Peyer's patch (tissue), 4 donors: ENCODE measurements at regions not wholly inside any gene's neighbourhood (a gene's known extent, or its start where the extent isn't known, plus 50 kb on each side); places are given as distances from the start of the nearest gene placed in this dataset.

Experiments
- DNase-seq, 3 donors: peaks; one replicate each; pipeline ENCODE4 v3.0.0-alpha.2; 2017 to 2019
- H3K27ac ChIP-seq, 4 donors: fragments of 200-600 bp; sonication (generic); one replicate each; pipeline ENCODE4 v1.5.1; 2016 to 2019
- H3K27me3 ChIP-seq, 2 donors: fragments of 200-600 bp; sonication (generic); one replicate each; pipeline ENCODE4 v1.5.1; 2019
- H3K36me3 ChIP-seq, 3 donors: fragments of 200-600 bp; sonication (generic); one replicate each; pipeline ENCODE4 v1.5.1; 2016 to 2019
- H3K4me1 ChIP-seq, 4 donors: fragments of 200-600 bp; sonication (generic); one replicate each; pipeline ENCODE4 v1.5.1; 2016 to 2019
- H3K4me3 ChIP-seq, 4 donors: fragments of 200-600 bp; sonication (generic); 1 replicate in 3 of 4; 2 replicates in 1 of 4; pipeline ENCODE4 v1.5.1; 2016 to 2019; ENCODE audit warnings: mild to moderate bottlenecking in 1 of 4
- H3K9me3 ChIP-seq, 4 donors: fragments of 200-600 bp; sonication (generic); one replicate each; pipeline ENCODE4 v1.5.1; 2016 to 2019; ENCODE audit warnings: mild to moderate bottlenecking in 1 of 4
- CTCF ChIP-seq, 6 experiments: fragments of 450-650 bp in 4 of 6; fragments of 200-600 bp in 2 of 6; sonication (generic) in 1 of 6; IDR thresholded peaks; one replicate each; pipeline ENCODE4 v1.5.1; 2017 to 2019; ENCODE audit warnings: antibody characterized with exemption in 6 of 6, mild to moderate bottlenecking in 3 of 6, moderate library complexity in 1 of 6
- POLR2A ChIP-seq, 2 donors: fragments of 450-650 bp; IDR thresholded peaks; one replicate each; pipeline ENCODE4 v1.5.1; 2017; ENCODE audit warnings: antibody characterized with exemption in 2 of 2, mild to moderate bottlenecking in 2 of 2, moderate library complexity in 2 of 2

- H3K27me3 ChIP-seq = no peaks in the 10 kb centered on the region
- no peaks in the 10 kb centered on the region for H3K36me3 ChIP-seq
- peak in 1 of 3 donors; percentile 70 for DNase-seq
- no peak for TF ChIP-seq POLR2A (IDR thresholded peaks at IDR 0.05)
- no peak for TF ChIP-seq CTCF (IDR thresholded peaks at IDR 0.05)
- peak overlapping the region; percentile 15 to 45 (median 28) for H3K4me3 ChIP-seq
- H3K4me1 ChIP-seq = peaks cover 0 to 67% (median 15%) of the 10 kb centered on the region in 4 donors
- H3K9me3 ChIP-seq = no peaks in the 10 kb centered on the region
- peak overlapping the region; percentile 77 to 97 (median 88) for H3K27ac ChIP-seq
These were observed 50.0 kb downstream of the NCOR2 start for GRCh38 chr12:124517260-124518050.

- peak overlapping the region; percentile 77 to 97 (median 88) for H3K27ac ChIP-seq
- H3K27me3 ChIP-seq = no peaks in the 10 kb centered on the region
- H3K4me3 ChIP-seq = peak overlapping the region in 3 of 4 donors; percentile 16 to 45 (median 40)
- DNase-seq = no peak
- H3K4me1 ChIP-seq = peaks cover 0 to 71% (median 15%) of the 10 kb centered on the region in 4 donors
- TF ChIP-seq CTCF (IDR thresholded peaks at IDR 0.05) (no peak), POLR2A (IDR thresholded peaks at IDR 0.05) (no peak)
- no peaks in the 10 kb centered on the region for H3K36me3 ChIP-seq
- no peaks in the 10 kb centered on the region for H3K9me3 ChIP-seq
These were observed 50.6 kb downstream of the NCOR2 start for GRCh38 chr12:124516850-124517249.

GRCh38 chr12:124515981-124516380 is 51.4 kb downstream of the NCOR2 start:
- Histone ChIP-seq H3K4me3 (no peak overlapping the region), H3K27me3 (no peaks in the 10 kb centered on the region), H3K9me3 (no peaks in the 10 kb centered on the region), H3K4me1 (peaks cover 0 to 72% (median 15%) of the 10 kb centered on the region in 4 donors), H3K27ac (peak overlapping the region in 2 of 4 donors; percentile 79 to 97), H3K36me3 (no peaks in the 10 kb centered on the region)
- TF ChIP-seq POLR2A (IDR thresholded peaks at IDR 0.05) (no peak), CTCF (IDR thresholded peaks at IDR 0.05) (no peak)
- no peak for DNase-seq

- H3K36me3 ChIP-seq = no peaks in the 10 kb centered on the region
- no peak overlapping the region for H3K27ac ChIP-seq
- H3K4me3 ChIP-seq = no peak overlapping the region
- no peaks in the 10 kb centered on the region for H3K27me3 ChIP-seq
- TF ChIP-seq POLR2A (IDR thresholded peaks at IDR 0.05) (no peak), CTCF (IDR thresholded peaks at IDR 0.05) (no peak)
- no peak for DNase-seq
- H3K4me1 ChIP-seq = peaks cover 0 to 73% (median 15%) of the 10 kb centered on the region in 4 donors
- no peaks in the 10 kb centered on the region for H3K9me3 ChIP-seq
These were observed 52.1 kb downstream of the NCOR2 start for GRCh38 chr12:124514996-124515932.

GRCh38 chr12:124514145-124514995 is 53.0 kb downstream of the NCOR2 start:
- TF ChIP-seq POLR2A (IDR thresholded peaks at IDR 0.05) = no peak
- no peak for TF ChIP-seq CTCF (IDR thresholded peaks at IDR 0.05)
- Histone ChIP-seq H3K4me1 (peaks cover 0 to 73% (median 12%) of the 10 kb centered on the region in 4 donors), H3K27me3 (no peaks in the 10 kb centered on the region), H3K4me3 (no peak overlapping the region), H3K27ac (peak overlapping the region in 1 of 4 donors; percentile 25), H3K9me3 (no peaks in the 10 kb centered on the region), H3K36me3 (no peaks in the 10 kb centered on the region)
- DNase-seq = no peak
